WTC11 (cell line): ENCODE measurements at regions not wholly inside any gene's neighbourhood (a gene's known extent, or its start where the extent isn't known, plus 50 kb on each side); places are given as distances from the start of the nearest gene placed in this dataset.

Source experiments
- ATAC-seq: fragments of 200-7000 bp; cut with Tn5 transposase; 2 replicates; pipeline ENCODE4 v1.10.0; 2021; ENCODE audit warnings: mild to moderate bottlenecking, moderate library complexity
- CTCF ChIA-PET: fragments of 300-600 bp; sonication (Branson Sonifier 250); formaldehyde crosslinking; loops from one replicate; lab custom pipeline; 2021; ENCODE audit warnings: antibody characterized with exemption; lab: Charles Lee
- POLR2A ChIA-PET: fragments of 350-600 bp; sonication (Branson Sonifier 250); formaldehyde crosslinking; loops from one replicate; lab custom pipeline; 2021; ENCODE audit warnings: antibody characterized with exemption; lab: Charles Lee
- DNase-seq: peaks from one replicate; pipeline ENCODE4 v3.0.0; 2021; ENCODE audit warnings: low spot score
- H3K27ac Mint-ChIP-seq: 2 replicates; pipeline ENCODE4 v1.8.0; 2021; ENCODE audit warnings: mixed read lengths
- H3K27me3 Mint-ChIP-seq: 2 replicates; pipeline ENCODE4 v1.8.0; 2021; ENCODE audit warnings: low read depth, mild to moderate bottlenecking, moderate library complexity, mixed read lengths
- H3K36me3 Mint-ChIP-seq: 2 replicates; pipeline ENCODE4 v1.8.0; 2021; ENCODE audit warnings: mixed read lengths
- H3K4me1 Mint-ChIP-seq: 2 replicates; pipeline ENCODE4 v1.8.0; 2022; ENCODE audit warnings: mixed read lengths
- H3K4me3 Mint-ChIP-seq: 2 replicates; pipeline ENCODE4 v1.8.0; 2021; ENCODE audit warnings: mild to moderate bottlenecking, moderate library complexity, mixed read lengths
- H3K9me3 Mint-ChIP-seq: 2 replicates; pipeline ENCODE4 v1.8.0; 2021; ENCODE audit warnings: mixed read lengths
- AFF4 ChIP-seq: sonication (generic); formaldehyde crosslinking; IDR thresholded peaks from 2 replicates; pipeline ENCODE4 v1.8.1; 2023; ENCODE audit warnings: mild to moderate bottlenecking, missing genetic modification reagents, borderline replicate concordance
- E2F1 ChIP-seq: sonication (generic); formaldehyde crosslinking; IDR thresholded peaks from 2 replicates; pipeline ENCODE4 v1.8.0; 2022; ENCODE audit warnings: mild to moderate bottlenecking, missing genetic modification reagents
- ELF4 ChIP-seq: sonication (generic); formaldehyde crosslinking; IDR thresholded peaks from 2 replicates; pipeline ENCODE4 v1.8.1; 2022; ENCODE audit warnings: low read depth, mild to moderate bottlenecking, moderate library complexity, missing genetic modification reagents
- ESRRA ChIP-seq: sonication (generic); formaldehyde crosslinking; IDR thresholded peaks from 2 replicates; pipeline ENCODE4 v1.8.1; 2022; ENCODE audit warnings: mild to moderate bottlenecking, missing genetic modification reagents, borderline replicate concordance
- FOXJ3 ChIP-seq: sonication (generic); formaldehyde crosslinking; IDR thresholded peaks from 2 replicates; pipeline ENCODE4 v1.9.0; 2021; ENCODE audit warnings: missing genetic modification reagents, mild to moderate bottlenecking, borderline replicate concordance
- FOXP1 ChIP-seq: sonication (generic); formaldehyde crosslinking; IDR thresholded peaks from 2 replicates; pipeline ENCODE4 v1.8.0; 2022; ENCODE audit warnings: missing genetic modification reagents, mild to moderate bottlenecking, moderate library complexity, borderline replicate concordance
- HMGA2 ChIP-seq: fragments of 250-450 bp; sonication (Bioruptor Pico); IDR thresholded peaks from 2 replicates; pipeline ENCODE4 v1.4.0; 2021; ENCODE audit warnings: mild to moderate bottlenecking, moderate library complexity
- JUN ChIP-seq: sonication (generic); formaldehyde crosslinking; IDR thresholded peaks from 2 replicates; pipeline ENCODE4 v1.8.0; 2023; ENCODE audit warnings: mild to moderate bottlenecking, missing genetic modification reagents
- MAX ChIP-seq: sonication (generic); formaldehyde crosslinking; IDR thresholded peaks from 2 replicates; pipeline ENCODE4 v1.8.0; 2022; ENCODE audit warnings: mild to moderate bottlenecking, missing genetic modification reagents
- MLX ChIP-seq: sonication (generic); formaldehyde crosslinking; IDR thresholded peaks from 2 replicates; pipeline ENCODE4 v1.8.1; 2023; ENCODE audit warnings: mild to moderate bottlenecking, missing genetic modification reagents, moderate library complexity
- NR2C2 ChIP-seq: sonication (generic); formaldehyde crosslinking; IDR thresholded peaks from 2 replicates; pipeline ENCODE4 v1.8.0; 2022; ENCODE audit warnings: mild to moderate bottlenecking, missing genetic modification reagents
- PREB ChIP-seq: sonication (generic); formaldehyde crosslinking; IDR thresholded peaks from 2 replicates; pipeline ENCODE4 v1.8.1; 2022; ENCODE audit warnings: mild to moderate bottlenecking, missing genetic modification reagents, moderate library complexity, borderline replicate concordance
- SOX15 ChIP-seq: fragments of 250-450 bp; sonication (Bioruptor Pico); IDR thresholded peaks from 2 replicates; pipeline ENCODE4 v1.9.0; 2021; ENCODE audit warnings: mild to moderate bottlenecking
- TCF7 ChIP-seq: sonication (generic); formaldehyde crosslinking; IDR thresholded peaks from 2 replicates; pipeline ENCODE4 v1.8.0; 2022; ENCODE audit warnings: mild to moderate bottlenecking, low read depth, missing genetic modification reagents, moderate library complexity
- TP53 ChIP-seq: sonication (generic); formaldehyde crosslinking; IDR thresholded peaks from 2 replicates; pipeline ENCODE4 v1.8.1; 2023; ENCODE audit warnings: mild to moderate bottlenecking, missing genetic modification reagents
- ZNF232 ChIP-seq: sonication (generic); formaldehyde crosslinking; IDR thresholded peaks from 2 replicates; pipeline ENCODE4 v1.8.0; 2022; ENCODE audit warnings: mild to moderate bottlenecking, missing genetic modification reagents
- ZNF317 ChIP-seq: sonication (generic); formaldehyde crosslinking; IDR thresholded peaks from 2 replicates; pipeline ENCODE4 v1.8.1; 2023; ENCODE audit warnings: low read depth, mild to moderate bottlenecking, moderate library complexity, missing genetic modification reagents, borderline replicate concordance
- ZNF396 ChIP-seq: fragments of 250-450 bp; sonication (Bioruptor Pico); IDR thresholded peaks from 2 replicates; pipeline ENCODE4 v1.8.0; 2021; ENCODE audit warnings: mild to moderate bottlenecking, moderate library complexity, borderline replicate concordance
- ZNF425 ChIP-seq: fragments of 250-450 bp; sonication (Bioruptor Pico); conservative IDR thresholded peaks from 2 replicates; pipeline ENCODE4 v1.9.0; 2021; ENCODE audit warnings: mild to moderate bottlenecking
- ZSCAN18 ChIP-seq: fragments of 250-450 bp; sonication (Bioruptor Pico); IDR thresholded peaks from 2 replicates; pipeline ENCODE4 v2.1.2; 2022; ENCODE audit warnings: mild to moderate bottlenecking, moderate library complexity

- no peak for TF ChIP-seq ZNF425
- no peak for TF ChIP-seq ZNF232 (CRISPR knock-in tag)
- no peak for TF ChIP-seq ZNF317 (CRISPR knock-in tag)
- TF ChIP-seq PREB (CRISPR knock-in tag): no peak
- TF ChIP-seq TCF7: no peak
- no peak for TF ChIP-seq AFF4 (CRISPR knock-in tag)
- TF ChIP-seq ZSCAN18 (CRISPR knock-in tag): no peak
- TF ChIP-seq, all 79 proteins: peak for 0
Measured at GRCh38 chr13:82506805-82507414, 1375.4 kb downstream of the SLITRK1 start (continued).

GRCh38 chr13:82501834-82502233 lies 1380.4 kb downstream of the SLITRK1 start:
- no peaks in the 10 kb centered on the region for H3K27me3 Mint-ChIP-seq
- H3K4me1 Mint-ChIP-seq: peaks cover 20% of the 10 kb centered on the region
- TF ChIP-seq TP53 (CRISPR knock-in tag) (no peak), E2F1 (CRISPR knock-in tag) (no peak), HMGA2 (CRISPR knock-in tag) (no peak), ZNF396 (no peak), FOXP1 (CRISPR knock-in tag) (no peak), NR2C2 (CRISPR knock-in tag) (no peak), ESRRA (CRISPR knock-in tag) (no peak), ELF4 (CRISPR knock-in tag) (no peak), AFF4 (CRISPR knock-in tag) (no peak), FOXJ3 (CRISPR knock-in tag) (no peak), ZNF232 (CRISPR knock-in tag) (no peak), MLX (no peak), MAX (CRISPR knock-in tag) (no peak), SOX15 (CRISPR knock-in tag) (no peak), JUN (CRISPR knock-in tag) (no peak)
- ATAC-seq: no peak
- H3K4me3 Mint-ChIP-seq: no peak overlapping the region
- ChIA-PET CTCF (no interaction called here), POLR2A (no interaction called here)
- H3K36me3 Mint-ChIP-seq: no peaks in the 10 kb centered on the region
- H3K9me3 Mint-ChIP-seq: no peaks in the 10 kb centered on the region
- no peak overlapping the region for H3K27ac Mint-ChIP-seq
- no peak for DNase-seq
